PC-9 (cell line): ENCODE measurements at regions not wholly inside any gene's neighbourhood (a gene's known extent, or its start where the extent isn't known, plus 50 kb on each side); places are given as distances from the start of the nearest gene placed in this dataset.

Experiments used
- BruUV-seq: library from RNA; stranded (reverse); fragments of 400-500 nt; replicated peaks from 2 replicates; lab custom pipeline; 2021; lab: Mats Ljungman, UMichigan
- CTCF ChIA-PET: fragments of 300-600 bp; sonication (Branson Sonifier 250); formaldehyde crosslinking; loops from one replicate; lab custom pipeline; 2022; ENCODE audit warnings: antibody characterized with exemption; lab: Charles Lee
- POLR2A ChIA-PET: fragments of 300-600 bp; sonication (Branson Sonifier 250); formaldehyde crosslinking; loops from one replicate; lab custom pipeline; 2022; ENCODE audit warnings: antibody characterized with exemption; ENCODE audit not compliant: unreplicated experiment; lab: Charles Lee
- DNase-seq, 2 experiments: peaks; one replicate each; pipeline versions ENCODE4 v3.0.0 to v3.0.0-alpha.2; 2015 to 2022; ENCODE audit warnings: mixed read lengths in 1 of 2
- H2AFZ ChIP-seq: fragments of 200-600 bp; sonication (generic); 2 replicates; pipeline ENCODE4 v1.8.1; 2017; ENCODE audit warnings: antibody characterized with exemption
- H3F3A ChIP-seq: fragments of 200-600 bp; sonication (generic); 2 replicates; pipeline ENCODE4 v1.8.1; 2017; ENCODE audit warnings: antibody characterized with exemption, mild to moderate bottlenecking, low read depth; ENCODE audit not compliant: insufficient read depth
- H3K27ac ChIP-seq: fragments of 200-600 bp; sonication (generic); 2 replicates; pipeline ENCODE4 v1.6.1; 2016; ENCODE audit warnings: mixed run types
- H3K27me3 ChIP-seq: fragments of 200-600 bp; sonication (generic); 2 replicates; pipeline ENCODE4 v1.6.1; 2016; ENCODE audit warnings: low read depth, mixed run types; ENCODE audit not compliant: insufficient read depth
- H3K36me3 ChIP-seq: fragments of 200-600 bp; sonication (generic); 2 replicates; pipeline ENCODE4 v1.6.1; 2016; ENCODE audit warnings: low read depth, mixed run types
- H3K4me1 ChIP-seq: fragments of 200-600 bp; sonication (generic); replicated peaks from 2 replicates; pipeline ENCODE4 v1.6.1; 2016; ENCODE audit warnings: mixed run types; ENCODE audit not compliant: insufficient read depth
- H3K4me2 ChIP-seq: fragments of 200-600 bp; sonication (generic); 2 replicates; pipeline ENCODE4 v1.6.1; 2017; ENCODE audit warnings: mixed run types
- H3K4me3 ChIP-seq: fragments of 200-600 bp; sonication (generic); 2 replicates; pipeline ENCODE4 v1.6.1; 2016; ENCODE audit warnings: mixed run types
- H3K79me2 ChIP-seq: fragments of 200-600 bp; sonication (generic); 2 replicates; pipeline ENCODE4 v1.6.1; 2017; ENCODE audit warnings: low read depth, mixed run types
- H3K9me2 ChIP-seq: fragments of 200-600 bp; sonication (generic); 2 replicates; pipeline ENCODE4 v1.8.1; 2017; ENCODE audit warnings: mild to moderate bottlenecking; ENCODE audit not compliant: insufficient read depth
- H3K9me3 ChIP-seq: fragments of 200-600 bp; sonication (generic); 2 replicates; pipeline ENCODE4 v1.8.1; 2016; ENCODE audit warnings: low read depth; ENCODE audit not compliant: insufficient read depth
- H4K20me1 ChIP-seq: fragments of 200-600 bp; sonication (generic); 2 replicates; pipeline ENCODE4 v1.8.1; 2017; ENCODE audit not compliant: insufficient read depth
- CTCF ChIP-seq: fragments of 200-600 bp; sonication (generic); conservative IDR thresholded peaks from 2 replicates; pipeline ENCODE4 v1.6.1; 2017; ENCODE audit warnings: mixed run types, antibody characterized with exemption, mild to moderate bottlenecking, moderate library complexity
- EZH2 ChIP-seq: fragments of 200-600 bp; sonication (generic); IDR thresholded peaks from 2 replicates; pipeline ENCODE4 v1.8.0; 2017; ENCODE audit warnings: antibody characterized with exemption, low read depth
- intact Hi-C: fragments of 100-400 bp; cut with micrococcal nuclease; formaldehyde crosslinking; loops from one replicate; pipeline ENCODE4 v1.10.0; 2022; ENCODE audit not compliant: unreplicated experiment

- Histone ChIP-seq H3K9me2 (no peaks in the 10 kb centered on the region), H2AFZ (no peak overlapping the region), H3K36me3 (no peaks in the 10 kb centered on the region), H4K20me1 (no peaks in the 10 kb centered on the region), H3K4me3 (no peak overlapping the region), H3K27me3 (no peaks in the 10 kb centered on the region), H3F3A (no peaks in the 10 kb centered on the region), H3K9me3 (no peaks in the 10 kb centered on the region), H3K27ac (no peak overlapping the region), H3K4me1 (no peaks in the 10 kb centered on the region), H3K79me2 (no peaks in the 10 kb centered on the region), H3K4me2 (no peak overlapping the region)
- ChIA-PET POLR2A (no interaction called here), CTCF (no interaction called here)
- no TSS peak for BruUV-seq
- DNase-seq: no peak
- TF ChIP-seq CTCF (no peak), EZH2 (no peak)
- intact Hi-C loops: no loop called here
These were observed 316.7 kb downstream of the ANTXR2 start for GRCh38 chr4:79756140-79756895.

GRCh38 chr4:79748835-79749234, 324.2 kb downstream of the ANTXR2 start:
- no TSS peak for BruUV-seq
- no peaks in the 10 kb centered on the region for H3K9me3 ChIP-seq
- intact Hi-C loops: no loop called here
- POLR2A ChIA-PET: no interaction called here
- no peaks in the 10 kb centered on the region for H3K79me2 ChIP-seq
- no peak for TF ChIP-seq CTCF
- no peak for TF ChIP-seq EZH2
- H3K27ac ChIP-seq: no peak overlapping the region
- H3K9me2 ChIP-seq: no peaks in the 10 kb centered on the region
- H3K4me1 ChIP-seq: no peaks in the 10 kb centered on the region
- no peaks in the 10 kb centered on the region for H3K36me3 ChIP-seq
- CTCF ChIA-PET: no interaction called here
- no peak overlapping the region for H3K4me2 ChIP-seq
- no peaks in the 10 kb centered on the region for H3F3A ChIP-seq
- no peaks in the 10 kb centered on the region for H4K20me1 ChIP-seq
- no peaks in the 10 kb centered on the region for H3K27me3 ChIP-seq
- DNase-seq: no peak
- no peak overlapping the region for H3K4me3 ChIP-seq
- H2AFZ ChIP-seq: no peak overlapping the region

GRCh38 chr4:79747252-79747651, 325.8 kb downstream of the ANTXR2 start:
- Histone ChIP-seq H2AFZ (no peak overlapping the region), H3K27me3 (no peaks in the 10 kb centered on the region), H3K36me3 (no peaks in the 10 kb centered on the region), H3K4me2 (no peak overlapping the region), H3K4me1 (no peaks in the 10 kb centered on the region), H3K9me3 (no peaks in the 10 kb centered on the region), H3K27ac (no peak overlapping the region), H3K4me3 (no peak overlapping the region), H3F3A (no peaks in the 10 kb centered on the region), H3K9me2 (no peaks in the 10 kb centered on the region), H3K79me2 (no peaks in the 10 kb centered on the region), H4K20me1 (no peaks in the 10 kb centered on the region)
- intact Hi-C loops: no loop called here
- TF ChIP-seq CTCF (no peak), EZH2 (no peak)
- POLR2A ChIA-PET: no interaction called here
- no TSS peak for BruUV-seq
- CTCF ChIA-PET: no interaction called here
- DNase-seq: no peak
